ENCODE measurements at regions not wholly inside any gene's neighbourhood (a gene's known extent, or its start where the extent isn't known, plus 50 kb on each side); places are given as distances from the start of the nearest gene placed in this dataset.

- TF ChIP-seq, protein P1, sequence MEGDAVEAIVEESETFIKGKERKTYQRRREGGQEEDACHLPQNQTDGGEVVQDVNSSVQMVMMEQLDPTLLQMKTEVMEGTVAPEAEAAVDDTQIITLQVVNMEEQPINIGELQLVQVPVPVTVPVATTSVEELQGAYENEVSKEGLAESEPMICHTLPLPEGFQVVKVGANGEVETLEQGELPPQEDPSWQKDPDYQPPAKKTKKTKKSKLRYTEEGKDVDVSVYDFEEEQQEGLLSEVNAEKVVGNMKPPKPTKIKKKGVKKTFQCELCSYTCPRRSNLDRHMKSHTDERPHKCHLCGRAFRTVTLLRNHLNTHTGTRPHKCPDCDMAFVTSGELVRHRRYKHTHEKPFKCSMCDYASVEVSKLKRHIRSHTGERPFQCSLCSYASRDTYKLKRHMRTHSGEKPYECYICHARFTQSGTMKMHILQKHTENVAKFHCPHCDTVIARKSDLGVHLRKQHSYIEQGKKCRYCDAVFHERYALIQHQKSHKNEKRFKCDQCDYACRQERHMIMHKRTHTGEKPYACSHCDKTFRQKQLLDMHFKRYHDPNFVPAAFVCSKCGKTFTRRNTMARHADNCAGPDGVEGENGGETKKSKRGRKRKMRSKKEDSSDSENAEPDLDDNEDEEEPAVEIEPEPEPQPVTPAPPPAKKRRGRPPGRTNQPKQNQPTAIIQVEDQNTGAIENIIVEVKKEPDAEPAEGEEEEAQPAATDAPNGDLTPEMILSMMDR (conservative IDR thresholded peaks at IDR 0.05; ENCODE audit: low read length), result no peak
- no peak for TF ChIP-seq EZH2phosphoT487 (IDR thresholded peaks at IDR 0.05; ENCODE audit: borderline replicate concordance, low read depth, low read length)
- Histone ChIP-seq H3K27ac (ENCODE audit: low read depth, low read length, poor library complexity, severe bottlenecking) (no peak overlapping the region), H3K9me3 (ENCODE audit: low read length) (no peaks in the 10 kb centered on the region), H3K9me2 (ENCODE audit: insufficient read depth, low read length) (no peaks in the 10 kb centered on the region), H3K4me1 (ENCODE audit: insufficient read depth, low read length, poor library complexity, severe bottlenecking) (no peaks in the 10 kb centered on the region), H3K36me3 (ENCODE audit: insufficient read depth, low read length) (no peaks in the 10 kb centered on the region), H2AFZ (ENCODE audit: low read length) (no peak overlapping the region), H3K4me2 (ENCODE audit: low read length) (no peak overlapping the region), H4K20me1 (ENCODE audit: insufficient read depth, low read length) (no peaks in the 10 kb centered on the region), H3K4me3 (ENCODE audit: low read depth, low read length, poor library complexity, severe bottlenecking) (no peak overlapping the region), H3K79me2 (ENCODE audit: insufficient read depth, low read depth, low read length) (no peaks in the 10 kb centered on the region)
- intact Hi-C loops (cut with micrococcal nuclease; ENCODE audit: unreplicated experiment), result no loop called here
- BruUV-seq (replicated peaks), result no TSS peak
- ChIA-PET POLR2A (interaction anchor here (0.7 kb wide), 1 partner anchor 607 kb away, joined by 3 read pairs; no protein-coding TSS in a partner anchor), CTCF (ENCODE audit: unreplicated experiment) (no interaction called here)
- DNase-seq (ENCODE audit: low spot score), result no peak
Measured at GRCh38 chr16:51753467-51754127, 602.5 kb upstream of the SALL1 start.

- Histone ChIP-seq H4K20me1 (ENCODE audit: insufficient read depth, low read length) (no peaks in the 10 kb centered on the region), H3K27ac (ENCODE audit: low read depth, low read length, poor library complexity, severe bottlenecking) (no peak overlapping the region), H3K4me1 (ENCODE audit: insufficient read depth, low read length, poor library complexity, severe bottlenecking) (no peaks in the 10 kb centered on the region), H3K79me2 (ENCODE audit: insufficient read depth, low read depth, low read length) (no peaks in the 10 kb centered on the region), H3K4me3 (ENCODE audit: low read depth, low read length, poor library complexity, severe bottlenecking) (no peak overlapping the region), H3K9me3 (ENCODE audit: low read length) (no peaks in the 10 kb centered on the region), H3K4me2 (ENCODE audit: low read length) (no peak overlapping the region), H3K36me3 (ENCODE audit: insufficient read depth, low read length) (no peaks in the 10 kb centered on the region), H3K9me2 (ENCODE audit: insufficient read depth, low read length) (no peaks in the 10 kb centered on the region), H2AFZ (ENCODE audit: low read length) (no peak overlapping the region)
- no peak for DNase-seq (ENCODE audit: low spot score)
- ChIA-PET POLR2A (no interaction called here), CTCF (ENCODE audit: unreplicated experiment) (no interaction called here)
- BruUV-seq (replicated peaks), result no TSS peak
- intact Hi-C loops (cut with micrococcal nuclease; ENCODE audit: unreplicated experiment), result no loop called here
- TF ChIP-seq, protein P1 (conservative IDR thresholded peaks at IDR 0.05; ENCODE audit: low read length), result no peak
- no peak for TF ChIP-seq EZH2phosphoT487 (IDR thresholded peaks at IDR 0.05; ENCODE audit: borderline replicate concordance, low read depth, low read length)
Measured at GRCh38 chr16:51752438-51752995, 601.4 kb upstream of the SALL1 start.

DNA sequence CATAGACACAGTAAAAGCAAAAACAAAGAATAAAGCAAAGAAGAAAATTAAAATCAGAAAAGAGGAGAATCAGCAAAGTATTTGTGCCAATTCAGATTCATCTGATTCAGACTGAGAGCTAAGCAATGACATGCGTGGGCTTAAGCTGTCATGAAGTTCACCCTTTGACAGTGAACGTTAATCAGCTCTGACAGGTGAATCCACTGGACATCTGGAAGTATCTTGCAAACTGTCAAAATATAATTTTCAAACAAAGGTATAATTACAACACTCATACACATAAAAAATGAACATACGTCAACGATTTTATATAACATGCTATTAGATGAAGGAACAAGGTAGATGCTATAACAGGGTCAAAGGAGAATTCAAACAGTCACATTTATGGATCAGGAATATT is 596.3 kb upstream of the SALL1 start:
- no peak for DNase-seq (ENCODE audit: low spot score)
- no peaks in the 10 kb centered on the region for H3K36me3 ChIP-seq (ENCODE audit: insufficient read depth, low read length)
- TF ChIP-seq, protein P1 (conservative IDR thresholded peaks at IDR 0.05; ENCODE audit: low read length), result no peak
- TF ChIP-seq EZH2phosphoT487 (IDR thresholded peaks at IDR 0.05; ENCODE audit: borderline replicate concordance, low read depth, low read length), result no peak
- no peak overlapping the region for H2AFZ ChIP-seq (ENCODE audit: low read length)
- no TSS peak for BruUV-seq (replicated peaks)
- no peaks in the 10 kb centered on the region for H4K20me1 ChIP-seq (ENCODE audit: insufficient read depth, low read length)
- POLR2A ChIA-PET, result no interaction called here
- no peaks in the 10 kb centered on the region for H3K4me1 ChIP-seq (ENCODE audit: insufficient read depth, low read length, poor library complexity, severe bottlenecking)
- H3K27ac ChIP-seq (ENCODE audit: low read depth, low read length, poor library complexity, severe bottlenecking), result no peak overlapping the region
- H3K9me2 ChIP-seq (ENCODE audit: insufficient read depth, low read length), result no peaks in the 10 kb centered on the region
- H3K4me2 ChIP-seq (ENCODE audit: low read length), result no peak overlapping the region
- H3K79me2 ChIP-seq (ENCODE audit: insufficient read depth, low read depth, low read length), result no peaks in the 10 kb centered on the region
- CTCF ChIA-PET (ENCODE audit: unreplicated experiment), result no interaction called here
- no peaks in the 10 kb centered on the region for H3K9me3 ChIP-seq (ENCODE audit: low read length)
- H3K4me3 ChIP-seq (ENCODE audit: low read depth, low read length, poor library complexity, severe bottlenecking), result no peak overlapping the region
- intact Hi-C loops (cut with micrococcal nuclease; ENCODE audit: unreplicated experiment), result no loop called here

Data from OCI-LY7 (cell line).